Spleen (tissue), 11 donors: ENCODE measurements at regions not wholly inside any gene's neighbourhood (a gene's known extent, or its start where the extent isn't known, plus 50 kb on each side); places are given as distances from the start of the nearest gene placed in this dataset.
"Not testable (repeated sequence)": the region's sequence is repeated elsewhere in the genome, so short reads cannot be mapped to it uniquely, and the experiment has no call there.

Experiments used
- DNase-seq: peaks from one replicate; pipeline ENCODE4 v3.0.0-alpha.2; 2020
- H3K27ac ChIP-seq, 8 donors: fragments of 200-600 bp; sonication (generic) in 7 of 8; 1 replicate in 4 of 8; 2 replicates in 4 of 8; pipeline versions ENCODE4 v1.5.0 to v1.8.0; 2016 to 2021; ENCODE audit warnings: inconsistent platforms in 4 of 8, mild to moderate bottlenecking in 4 of 8, moderate library complexity in 1 of 8
- H3K27me3 ChIP-seq, 7 donors: fragments of 200-600 bp; sonication (generic) in 6 of 7; replicated peaks in 1 of 7; 1 replicate in 4 of 7; 2 replicates in 3 of 7; pipeline versions ENCODE4 v1.5.0 to v1.8.0; 2016 to 2021; ENCODE audit warnings: inconsistent platforms in 3 of 7, mild to moderate bottlenecking in 1 of 7
- H3K36me3 ChIP-seq, 6 donors: fragments of 200-600 bp; sonication (generic) in 5 of 6; 1 replicate in 4 of 6; 2 replicates in 2 of 6; pipeline versions ENCODE4 v1.5.0 to v1.8.0; 2016 to 2021; ENCODE audit warnings: inconsistent platforms in 2 of 6
- H3K4me1 ChIP-seq, 6 donors: fragments of 200-600 bp; sonication (generic) in 5 of 6; 1 replicate in 3 of 6; 2 replicates in 3 of 6; pipeline versions ENCODE4 v1.5.0 to v1.8.0; 2016 to 2021; ENCODE audit warnings: inconsistent platforms in 3 of 6
- H3K4me3 ChIP-seq, 8 donors: fragments of 200-600 bp; sonication (generic) in 7 of 8; 1 replicate in 4 of 8; 2 replicates in 4 of 8; pipeline versions ENCODE4 v1.5.0 to v1.8.0; 2016 to 2021; ENCODE audit warnings: inconsistent platforms in 4 of 8, mild to moderate bottlenecking in 4 of 8, moderate library complexity in 2 of 8
- H3K9me3 ChIP-seq, 8 donors: fragments of 200-600 bp; sonication (generic) in 7 of 8; 1 replicate in 4 of 8; 2 replicates in 4 of 8; pipeline versions ENCODE4 v1.5.0 to v1.8.0; 2016 to 2021; ENCODE audit warnings: inconsistent platforms in 4 of 8
- POLR2A ChIP-seq, 3 donors: fragments of 450-650 bp; IDR thresholded peaks; one replicate each; pipeline ENCODE4 v1.5.1; 2017; ENCODE audit warnings: antibody characterized with exemption in 3 of 3, mild to moderate bottlenecking in 1 of 3
- POLR2AphosphoS5 ChIP-seq, 3 donors: sonication (generic); formaldehyde crosslinking; IDR thresholded peaks; one replicate each; pipeline ENCODE4 v1.5.1; 2017; ENCODE audit warnings: antibody characterized with exemption in 3 of 3
- WGBS, 5 donors: extraction: QIAGEN DNeasy Blood & Tissue Kit in 3 of 5; methylation state at CpG; one replicate each; pipeline versions ENCODE4 v1.1.5 to v1.1.7; 2013 to 2018; 5-methylcytosine and 5-hydroxymethylcytosine counted together
- intact Hi-C: fragments of 100-400 bp; cut with DNase I; formaldehyde crosslinking; loops from one replicate; pipeline ENCODE4 v1.15.0; 2023; ENCODE audit warnings: low total_unique reads
- TF ChIP-seq, protein P1 (sequence below), 11 experiments: fragments of 200-600 bp in 7 of 11; fragments of 450-650 bp in 4 of 11; sonication (generic) in 4 of 11; IDR thresholded peaks in 8 of 11; conservative IDR thresholded peaks in 3 of 11; 1 replicate in 7 of 11; 2 replicates in 4 of 11; pipeline versions ENCODE4 v1.4.0 to v1.8.0; 2016 to 2021; ENCODE audit warnings: antibody characterized with exemption in 11 of 11, inconsistent platforms in 4 of 11, mild to moderate bottlenecking in 1 of 11
- donor health status: healthy with polysubstance abuse.
- donor health status: DM: no; HTN: no; CAD: no; lungs with moderate emphysema.
- donor health status: DM: no; HTN: no; CAD: no.
- donor health status: Bipolar disorder and iron deficiency.
- donor health status: healthy.
- donor health status: DM: no; HTN: no; CAD: no.
- donor health status: DM: yes; HTN: yes; CAD: no.

DNA sequence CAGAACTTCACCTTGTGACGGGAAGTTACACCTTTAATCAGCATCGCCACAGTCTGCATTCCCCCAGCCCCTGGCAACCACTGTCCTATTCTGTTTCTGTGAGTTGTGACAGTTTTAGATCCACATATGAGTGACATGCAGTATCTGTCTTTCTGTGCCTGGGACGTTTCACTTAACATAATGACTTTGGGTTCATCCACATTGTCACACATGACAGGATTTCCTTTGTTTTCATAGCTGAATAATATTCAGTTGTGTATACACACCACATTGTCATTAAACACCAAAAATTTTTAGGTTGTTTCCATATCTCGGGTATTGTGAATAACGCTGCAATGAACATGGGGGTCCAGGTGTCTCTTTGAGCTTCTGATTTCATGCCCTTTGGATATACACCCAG is 62.6 kb upstream of the BDH1 start:
- 85 to 96% (median 91%) methylated on average over 3 to 5 of the region's 5 CpGs for WGBS, 5 donors
- H3K4me1 ChIP-seq, intact Hi-C loops, DNase-seq, H3K27ac ChIP-seq, H3K4me3 ChIP-seq, H3K27me3 ChIP-seq: not testable (repeated sequence)
- H3K9me3 ChIP-seq, result peaks cover 6 to 30% (median 19%) of the 10 kb centered on the region in 8 donors
- peaks cover 3 to 88% (median 76%) of the 10 kb centered on the region in 6 donors for H3K36me3 ChIP-seq

DNA sequence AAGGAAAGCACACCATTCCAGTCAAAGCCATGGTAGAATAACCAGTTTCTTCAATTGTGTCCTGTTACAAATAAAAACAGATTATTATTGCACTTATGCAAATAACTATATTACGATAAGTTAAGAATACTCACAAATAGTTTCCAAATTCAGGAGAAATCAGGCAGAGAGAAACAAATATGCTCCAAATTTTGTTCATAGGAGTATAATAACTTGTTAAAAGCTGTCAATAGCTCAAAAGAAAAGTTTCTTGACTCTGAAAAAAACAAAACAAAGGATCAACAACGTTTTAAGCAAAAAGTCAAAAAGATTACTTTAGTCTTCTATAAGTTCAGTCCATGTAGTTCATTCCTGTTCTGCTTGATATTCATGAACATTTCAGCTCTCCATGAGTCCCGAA is 59.7 kb upstream of the BDH1 start:
- Histone ChIP-seq H3K36me3 (peaks cover 3 to 98% (median 79%) of the 10 kb centered on the region in 6 donors), H3K9me3 (peaks cover 6 to 30% (median 19%) of the 10 kb centered on the region in 8 donors), H3K27ac (no peak overlapping the region), H3K4me1 (no peaks in the 10 kb centered on the region), H3K4me3 (no peak overlapping the region), H3K27me3 (no peaks in the 10 kb centered on the region)
- intact Hi-C loops, result no loop called here
- DNase-seq, result no peak
- TF ChIP-seq POLR2A (IDR thresholded peaks at IDR 0.05), result no peak
- no peak for TF ChIP-seq POLR2AphosphoS5 (IDR thresholded peaks at IDR 0.05)
- TF ChIP-seq, protein P1, sequence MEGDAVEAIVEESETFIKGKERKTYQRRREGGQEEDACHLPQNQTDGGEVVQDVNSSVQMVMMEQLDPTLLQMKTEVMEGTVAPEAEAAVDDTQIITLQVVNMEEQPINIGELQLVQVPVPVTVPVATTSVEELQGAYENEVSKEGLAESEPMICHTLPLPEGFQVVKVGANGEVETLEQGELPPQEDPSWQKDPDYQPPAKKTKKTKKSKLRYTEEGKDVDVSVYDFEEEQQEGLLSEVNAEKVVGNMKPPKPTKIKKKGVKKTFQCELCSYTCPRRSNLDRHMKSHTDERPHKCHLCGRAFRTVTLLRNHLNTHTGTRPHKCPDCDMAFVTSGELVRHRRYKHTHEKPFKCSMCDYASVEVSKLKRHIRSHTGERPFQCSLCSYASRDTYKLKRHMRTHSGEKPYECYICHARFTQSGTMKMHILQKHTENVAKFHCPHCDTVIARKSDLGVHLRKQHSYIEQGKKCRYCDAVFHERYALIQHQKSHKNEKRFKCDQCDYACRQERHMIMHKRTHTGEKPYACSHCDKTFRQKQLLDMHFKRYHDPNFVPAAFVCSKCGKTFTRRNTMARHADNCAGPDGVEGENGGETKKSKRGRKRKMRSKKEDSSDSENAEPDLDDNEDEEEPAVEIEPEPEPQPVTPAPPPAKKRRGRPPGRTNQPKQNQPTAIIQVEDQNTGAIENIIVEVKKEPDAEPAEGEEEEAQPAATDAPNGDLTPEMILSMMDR (IDR thresholded peaks at IDR 0.05 in 8 of 11, conservative IDR thresholded peaks at IDR 0.05 in 3 of 11), result no peak
- WGBS, 5 donors, result 96 to 98% (median 97%) methylated on average over 3 of the region's 3 CpGs

DNA sequence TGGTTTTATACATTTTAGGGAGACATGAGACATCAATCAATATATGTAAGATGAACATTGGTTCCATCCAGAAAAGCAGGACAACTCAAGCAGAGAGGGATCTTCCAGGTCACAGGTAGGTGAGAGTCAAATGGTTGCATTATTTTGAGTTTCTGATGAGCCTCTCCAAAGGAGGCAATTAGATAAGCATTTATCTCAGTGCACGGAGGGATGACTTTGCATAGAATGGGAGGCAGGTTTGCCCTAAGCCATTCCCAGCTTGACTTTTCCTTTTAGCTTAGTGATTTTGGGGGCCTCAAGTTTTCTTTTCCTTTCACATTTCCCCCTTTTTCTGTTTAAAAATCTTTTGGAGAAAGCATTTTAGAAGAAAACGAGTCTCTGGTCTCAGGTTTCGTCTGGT is 58.4 kb upstream of the BDH1 start:
- intact Hi-C loops, H3K27me3 ChIP-seq, DNase-seq, H3K4me1 ChIP-seq, H3K4me3 ChIP-seq: not testable (repeated sequence)
- peak overlapping the region in 1 of 8 donors; percentile 58 for H3K27ac ChIP-seq
- H3K36me3 ChIP-seq, result peaks cover 3 to 95% (median 68%) of the 10 kb centered on the region in 6 donors
- peaks cover 6 to 30% (median 19%) of the 10 kb centered on the region in 8 donors for H3K9me3 ChIP-seq
- 93 to 98% (median 95%) methylated on average over 3 of the region's 3 CpGs for WGBS, 5 donors

DNA sequence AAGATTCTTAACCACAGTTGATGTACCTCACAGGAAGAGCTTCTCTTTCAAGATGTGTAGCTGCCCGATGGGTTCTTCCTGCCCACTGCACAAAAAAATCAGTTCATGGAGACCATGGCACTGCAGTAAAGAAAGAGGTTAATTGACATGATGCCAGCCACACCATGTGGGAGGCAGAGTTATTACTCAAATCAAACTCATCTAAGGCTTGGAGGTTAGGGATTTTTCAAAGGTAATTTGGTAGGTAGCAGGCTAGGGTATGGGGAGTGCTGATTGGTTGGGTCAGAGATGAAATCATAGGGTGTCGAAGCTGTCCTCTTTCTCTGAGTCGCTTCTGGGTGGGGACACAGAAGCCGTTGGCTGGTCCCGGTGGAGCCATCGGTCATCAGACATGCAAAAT is 57.4 kb upstream of the BDH1 start:
- no peak overlapping the region for H3K4me3 ChIP-seq
- no peak for DNase-seq
- H3K36me3 ChIP-seq, result peaks cover 3 to 95% (median 71%) of the 10 kb centered on the region in 6 donors
- H3K27me3 ChIP-seq, result no peaks in the 10 kb centered on the region
- no peaks in the 10 kb centered on the region for H3K4me1 ChIP-seq
- WGBS, 5 donors, result 77 to 90% (median 87%) methylated on average over 6 of the region's 6 CpGs
- peaks cover 6 to 30% (median 19%) of the 10 kb centered on the region in 8 donors for H3K9me3 ChIP-seq
- intact Hi-C loops, result no loop called here
- TF ChIP-seq, protein P1 (IDR thresholded peaks at IDR 0.05 in 8 of 11, conservative IDR thresholded peaks at IDR 0.05 in 3 of 11), result no peak
- H3K27ac ChIP-seq, result peak overlapping the region in 3 of 8 donors; percentile 21 to 58 (median 40)

DNA sequence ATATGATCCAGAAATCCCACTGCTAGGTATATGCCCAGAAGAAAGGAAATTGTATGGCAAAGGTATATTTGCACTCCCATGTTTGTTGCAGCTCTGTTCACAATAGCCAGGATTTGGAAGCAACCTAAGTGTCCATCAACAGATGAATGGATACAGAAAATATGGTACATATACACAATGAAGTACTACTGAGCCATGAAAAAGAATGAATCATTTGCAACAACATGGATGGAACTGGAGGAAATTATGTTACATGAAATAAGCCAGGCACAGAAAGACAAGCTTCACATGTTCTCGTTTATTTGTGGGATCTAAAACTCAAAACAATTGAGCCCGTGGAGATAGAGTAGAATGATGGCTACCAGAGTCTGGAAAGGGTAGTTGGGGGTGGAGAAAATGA is 55.5 kb upstream of the BDH1 start:
- 96 to 100% (median 98%) methylated on average over 2 of the region's 2 CpGs for WGBS, 5 donors
- no peaks in the 10 kb centered on the region for H3K4me1 ChIP-seq
- H3K27me3 ChIP-seq, result no peaks in the 10 kb centered on the region
- intact Hi-C loops, result no loop called here
- H3K36me3 ChIP-seq, result peaks cover 3 to 98% (median 73%) of the 10 kb centered on the region in 6 donors
- DNase-seq, result no peak
- no peak overlapping the region for H3K4me3 ChIP-seq
- peaks cover 6 to 16% (median 13%) of the 10 kb centered on the region in 8 donors for H3K9me3 ChIP-seq
- TF ChIP-seq POLR2A (IDR thresholded peaks at IDR 0.05) (no peak), POLR2AphosphoS5 (IDR thresholded peaks at IDR 0.05) (no peak)
- TF ChIP-seq, protein P1 (IDR thresholded peaks at IDR 0.05 in 8 of 11, conservative IDR thresholded peaks at IDR 0.05 in 3 of 11), result no peak
- H3K27ac ChIP-seq, result no peak overlapping the region
